GM19328 (cell line): ENCODE measurements at regions not wholly inside any gene's neighbourhood (a gene's known extent, or its start where the extent isn't known, plus 50 kb on each side); places are given as distances from the start of the nearest gene placed in this dataset.

ENCODE experiments used
- ATAC-seq: cut with Tn5 transposase; IDR thresholded peaks from one replicate; pipeline ENCODE4 v1.9.1; 2021; ENCODE audit warnings: mild to moderate bottlenecking, moderate library complexity; ENCODE audit not compliant: unreplicated experiment

GRCh38 chr7:25358926-25359325 is 130.6 kb upstream of the NPVF start:
- no peak for ATAC-seq

- ATAC-seq = no peak
Observed at GRCh38 chr7:25359471-25360059, 131.3 kb upstream of the NPVF start.

GRCh38 chr7:25360451-25360850 is 132.2 kb upstream of the NPVF start:
- ATAC-seq = no peak

GRCh38 chr7:25361387-25361786 is 133.1 kb upstream of the NPVF start:
- ATAC-seq = no peak

- no peak for ATAC-seq
Observed at GRCh38 chr7:25361863-25362262, 133.6 kb upstream of the NPVF start.

- ATAC-seq = no peak
Observed at GRCh38 chr7:25368599-25369201, 140.4 kb upstream of the NPVF start.

GRCh38 chr7:25369786-25370185 is 141.5 kb upstream of the NPVF start:
- no peak for ATAC-seq

- no peak for ATAC-seq
Observed at GRCh38 chr7:25371972-25372371, 143.7 kb upstream of the NPVF start.

- no peak for ATAC-seq
Observed at GRCh38 chr7:25375805-25376600, 147.7 kb upstream of the NPVF start.

GRCh38 chr7:25379351-25380300 is 151.3 kb upstream of the NPVF start:
- no peak for ATAC-seq

GRCh38 chr7:25381818-25382589 is 153.7 kb upstream of the NPVF start:
- ATAC-seq = no peak

- ATAC-seq = no peak
Observed at GRCh38 chr7:25382869-25383268, 154.6 kb upstream of the NPVF start.

- no peak for ATAC-seq
Observed at GRCh38 chr7:25383402-25383801, 155.1 kb upstream of the NPVF start.

- ATAC-seq = no peak
Observed at GRCh38 chr7:25384788-25385505, 156.7 kb upstream of the NPVF start.

GRCh38 chr7:25385506-25386136 is 157.3 kb upstream of the NPVF start:
- no peak for ATAC-seq

GRCh38 chr7:25386311-25386744 is 158.0 kb upstream of the NPVF start:
- ATAC-seq = no peak

GRCh38 chr7:25388681-25389080 is 160.4 kb upstream of the NPVF start:
- ATAC-seq = no peak

- ATAC-seq = no peak
Observed at GRCh38 chr7:25389489-25390106, 161.3 kb upstream of the NPVF start.
